ENCODE measurements at regions not wholly inside any gene's neighbourhood (a gene's known extent, or its start where the extent isn't known, plus 50 kb on each side); places are given as distances from the start of the nearest gene placed in this dataset.
A peak's percentile ranks its signal among the peaks of the same experiment; 100 is the strongest.
"Not testable (repeated sequence)": the region's sequence is repeated elsewhere in the genome, so short reads cannot be mapped to it uniquely, and the experiment has no call there.

DNA sequence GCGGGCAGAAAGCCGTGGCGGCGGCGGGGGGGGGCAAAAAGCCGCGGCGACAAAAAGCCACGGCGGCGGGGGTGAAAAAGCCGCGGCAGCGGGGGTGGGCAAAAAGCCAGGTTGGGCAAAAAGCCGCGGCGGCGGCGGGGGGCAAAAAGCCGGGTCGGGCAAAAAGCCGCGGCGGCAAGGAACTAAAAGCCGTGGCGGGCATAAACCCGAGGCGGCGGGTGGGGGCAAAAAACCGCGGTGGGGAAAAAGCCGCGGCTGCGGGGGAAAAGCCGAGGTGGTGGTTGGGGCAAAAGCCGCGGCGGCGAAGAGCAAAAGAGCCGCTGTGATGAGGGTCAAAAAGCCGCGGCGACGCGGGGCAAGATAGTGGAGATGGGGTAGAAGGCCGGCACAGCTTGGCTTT lies 1834.2 kb downstream of the FOXD4L5 start:
- H3K27ac ChIP-seq; H3K27me3 ChIP-seq; DNase-seq (ENCODE audit: low spot score); H3K4me1 ChIP-seq; H3K9me3 ChIP-seq; H3K36me3 ChIP-seq: not testable (repeated sequence)
- H3K4me3 ChIP-seq, result peak overlapping the region; percentile 29 to 50

DNA sequence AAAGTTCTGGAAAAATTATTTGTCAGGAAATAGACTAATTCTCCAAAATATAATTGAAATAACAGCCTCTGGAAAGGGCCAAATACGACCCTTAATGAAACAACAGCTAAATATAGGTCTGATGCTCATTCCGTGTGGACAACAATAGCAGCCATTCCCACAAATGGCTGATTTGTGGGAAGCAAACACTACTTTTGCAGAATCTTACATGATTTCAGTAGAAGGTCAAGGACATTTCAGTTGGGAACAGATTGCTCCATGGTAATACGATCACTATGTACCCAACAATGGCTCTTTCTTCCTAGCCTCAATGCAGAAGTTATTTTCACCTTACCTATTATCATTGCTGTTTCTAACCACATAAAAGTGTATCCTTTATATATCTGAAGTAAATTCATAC lies 1859.9 kb downstream of the FOXD4L5 start:
- H3K27me3 ChIP-seq; H3K36me3 ChIP-seq; H3K4me1 ChIP-seq; DNase-seq (ENCODE audit: low spot score); H3K27ac ChIP-seq; H3K9me3 ChIP-seq; H3K4me3 ChIP-seq: not testable (repeated sequence)

DNA sequence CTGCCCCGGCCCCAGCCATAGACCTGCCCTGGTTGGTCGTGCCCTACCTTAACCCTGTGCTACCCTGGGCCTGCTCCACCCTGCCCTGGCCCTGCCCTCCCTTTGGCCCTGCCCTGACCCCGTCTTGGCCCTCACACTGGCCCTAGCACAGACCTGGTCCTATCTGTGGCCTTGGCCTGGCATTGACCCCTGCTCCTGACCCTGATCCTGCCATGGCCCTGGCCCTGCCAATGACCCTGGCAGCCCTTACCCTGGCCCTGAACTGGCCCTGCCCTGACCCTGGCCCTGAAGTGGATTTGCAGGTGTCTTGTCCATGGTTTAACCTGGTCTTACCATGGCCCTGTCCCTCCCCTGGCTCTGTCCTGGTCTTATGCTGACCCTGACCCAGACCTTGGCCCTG lies 1894.1 kb downstream of the FOXD4L5 start:
- H3K27ac ChIP-seq; H3K36me3 ChIP-seq; DNase-seq (ENCODE audit: low spot score); H3K27me3 ChIP-seq; H3K4me1 ChIP-seq; H3K9me3 ChIP-seq; H3K4me3 ChIP-seq: not testable (repeated sequence)

DNA sequence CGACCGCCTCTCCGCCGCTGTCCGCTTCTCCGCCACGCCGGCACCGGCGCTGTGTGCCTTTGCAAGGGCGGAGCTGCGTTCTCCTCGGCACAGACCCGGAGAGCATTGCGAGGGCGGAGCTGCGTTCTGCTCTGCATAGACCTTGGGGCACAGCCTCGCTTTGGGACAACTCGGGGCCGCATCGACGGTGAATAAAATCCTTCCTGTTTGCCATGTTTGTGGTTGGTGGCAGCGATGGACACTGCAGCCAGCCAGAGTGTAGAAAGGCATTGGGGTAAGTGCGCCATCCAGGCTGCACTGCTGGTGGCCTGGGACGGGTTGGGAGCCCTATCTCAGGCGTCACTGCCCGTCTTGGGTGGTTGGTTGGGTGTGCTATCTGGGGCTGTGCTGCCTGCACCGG lies 1899.5 kb downstream of the FOXD4L5 start:
- H3K27me3 ChIP-seq; DNase-seq (ENCODE audit: low spot score); H3K36me3 ChIP-seq; H3K4me1 ChIP-seq; H3K9me3 ChIP-seq: not testable (repeated sequence)
- Histone ChIP-seq H3K4me3 (peak overlapping the region; percentile 26 to 33), H3K27ac (peak overlapping the region in 1 of 2 donors; percentile 48)

DNA sequence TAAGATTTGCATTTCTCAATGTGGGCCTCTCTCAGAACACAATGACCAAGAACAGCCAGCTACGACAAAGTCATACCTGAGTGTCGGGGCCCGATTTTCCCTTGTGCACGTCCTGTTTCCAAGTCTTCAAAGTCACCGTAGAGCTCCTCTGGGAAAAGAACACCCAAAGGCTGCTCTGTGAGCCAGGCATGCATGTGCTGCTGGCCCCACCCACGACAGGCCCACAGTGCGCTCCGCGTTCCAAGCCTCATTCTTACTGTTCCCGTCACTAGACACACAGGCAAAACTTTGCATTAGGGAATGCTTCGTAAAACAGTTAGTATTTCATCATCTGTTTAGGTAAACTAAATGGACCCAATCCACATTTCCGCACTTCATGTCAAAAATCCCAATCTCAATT lies 1905.1 kb downstream of the FOXD4L5 start:
- H3K36me3 ChIP-seq; H3K9me3 ChIP-seq; H3K4me1 ChIP-seq; DNase-seq (ENCODE audit: low spot score); H3K4me3 ChIP-seq; H3K27me3 ChIP-seq; H3K27ac ChIP-seq: not testable (repeated sequence)

DNA sequence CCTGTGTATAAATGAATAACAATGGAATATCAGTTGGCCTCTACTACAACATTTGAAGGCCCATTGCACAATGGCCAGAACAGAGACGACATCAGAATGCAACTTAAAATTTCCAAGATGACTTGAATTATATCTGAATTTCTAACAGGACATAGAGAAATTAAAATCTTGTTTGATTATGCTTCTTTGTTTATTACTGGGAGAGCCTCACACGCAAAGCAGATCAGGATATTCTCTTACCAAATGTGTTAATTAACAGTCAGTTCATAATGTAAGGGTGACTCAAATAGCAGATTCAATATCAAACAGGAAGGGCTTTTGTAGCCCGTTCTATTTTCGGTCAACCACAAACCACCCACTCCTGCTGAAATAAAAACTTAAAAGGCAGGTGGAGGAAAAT lies 1930.8 kb downstream of the FOXD4L5 start:
- H3K27ac ChIP-seq; H3K4me3 ChIP-seq; H3K9me3 ChIP-seq; DNase-seq (ENCODE audit: low spot score); H3K27me3 ChIP-seq; H3K4me1 ChIP-seq; H3K36me3 ChIP-seq: not testable (repeated sequence)

DNA sequence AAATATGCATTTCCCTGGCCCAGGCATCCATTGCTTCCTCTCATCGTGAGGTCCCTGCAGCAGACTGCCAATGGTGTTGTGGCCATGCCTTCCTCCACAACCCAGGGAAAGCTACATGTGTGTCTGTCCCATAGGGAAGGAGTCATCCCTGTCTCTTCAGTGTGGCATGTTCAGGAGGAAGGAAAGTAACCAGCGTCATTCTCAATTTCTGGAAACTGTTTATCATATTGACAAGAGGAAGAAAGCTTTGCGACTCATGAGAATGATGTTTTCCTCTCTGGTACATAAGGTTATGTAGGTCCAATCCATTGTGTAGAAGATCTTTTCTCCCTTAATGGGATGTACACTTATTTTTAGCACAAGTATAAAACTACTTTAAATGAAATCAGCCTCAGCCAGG lies 1937.7 kb downstream of the FOXD4L5 start:
- not testable (repeated sequence) for DNase-seq (ENCODE audit: low spot score); H3K27me3 ChIP-seq; H3K4me1 ChIP-seq; H3K36me3 ChIP-seq; H3K9me3 ChIP-seq; H3K4me3 ChIP-seq
- peak overlapping the region in 1 of 2 donors; percentile 19 for H3K27ac ChIP-seq

DNA sequence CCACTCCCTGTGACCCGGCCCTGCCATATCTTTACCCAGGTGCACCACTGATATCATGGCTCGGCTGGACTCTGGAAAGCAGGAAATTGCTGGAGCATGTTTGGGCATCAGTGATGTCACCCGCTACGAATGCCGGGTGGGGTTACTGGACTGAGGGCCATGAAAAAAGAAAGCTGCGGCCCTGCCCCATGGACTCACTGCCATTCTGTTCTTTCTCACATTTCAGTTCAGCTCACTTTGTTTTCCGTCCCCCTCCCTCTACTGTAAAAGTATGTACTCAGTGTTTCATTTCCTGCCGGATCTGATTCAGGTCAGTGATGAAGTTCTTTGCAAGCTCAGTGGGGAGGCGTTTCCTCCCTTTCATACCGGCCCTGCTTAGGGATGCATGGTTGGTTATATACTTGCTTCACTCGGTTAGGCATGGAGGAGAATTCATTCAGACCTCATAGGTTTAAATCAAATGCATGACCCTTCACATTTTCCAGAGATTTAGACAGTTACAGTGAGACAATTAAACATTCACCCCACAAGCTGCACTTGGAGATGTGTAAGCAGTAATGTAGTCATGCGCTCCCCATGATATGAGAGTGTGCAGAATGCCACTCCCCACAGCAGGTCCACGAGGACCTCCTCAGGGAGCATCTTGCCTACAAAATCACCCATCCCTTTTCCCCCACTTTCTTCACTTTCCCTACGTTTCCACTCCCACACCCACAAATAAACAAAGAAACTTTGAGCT lies 1938.5 kb downstream of the FOXD4L5 start:
- not testable (repeated sequence) for H3K4me3 ChIP-seq, H3K36me3 ChIP-seq, H3K4me1 ChIP-seq, H3K27me3 ChIP-seq, H3K9me3 ChIP-seq
- DNase-seq (ENCODE audit: low spot score), result peak; percentile 73
- H3K27ac ChIP-seq, result peak overlapping the region; percentile 39 to 48

DNA sequence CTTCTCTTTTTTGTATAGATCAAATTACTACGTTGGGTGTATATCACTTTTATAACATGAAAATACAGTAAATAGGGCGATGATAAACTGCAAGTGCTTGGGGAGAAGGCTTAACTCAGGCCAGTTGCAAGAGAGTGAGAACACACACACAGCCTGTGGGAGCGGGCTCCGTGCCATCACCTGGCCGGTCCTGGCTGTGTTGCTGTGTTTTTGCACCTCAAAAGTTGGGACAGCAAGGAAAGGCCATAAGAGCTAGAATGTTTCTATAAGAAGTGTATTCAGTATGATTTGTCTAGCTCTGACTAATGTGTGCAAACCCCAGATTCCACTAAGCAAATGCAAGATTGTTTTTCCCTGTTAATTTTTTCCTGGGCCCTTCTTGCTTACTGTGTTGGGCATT lies 1940.6 kb downstream of the FOXD4L5 start:
- H3K9me3 ChIP-seq; H3K27ac ChIP-seq; H3K36me3 ChIP-seq; H3K4me1 ChIP-seq; DNase-seq (ENCODE audit: low spot score); H3K27me3 ChIP-seq; H3K4me3 ChIP-seq: not testable (repeated sequence)

DNA sequence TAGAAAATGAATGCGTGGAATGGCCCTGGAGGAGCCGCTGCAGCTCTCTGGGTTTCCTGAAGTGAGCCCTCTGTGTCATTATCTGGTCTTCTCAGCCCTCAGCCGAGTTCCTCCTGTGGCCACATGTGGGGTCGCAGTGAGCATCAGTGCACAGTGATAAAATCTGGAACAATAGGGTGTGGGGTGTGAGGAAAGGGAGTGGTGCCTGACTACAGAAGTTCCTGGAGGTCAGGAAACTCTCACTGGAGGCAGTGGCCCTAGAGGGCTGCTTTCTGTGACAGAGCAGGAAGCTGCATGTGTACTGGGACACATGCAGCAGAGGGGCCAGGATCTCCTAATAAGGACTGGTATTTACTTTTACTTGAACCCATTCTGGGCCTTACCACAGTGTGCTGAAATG lies 1942.5 kb downstream of the FOXD4L5 start:
- not testable (repeated sequence) for H3K27ac ChIP-seq; H3K9me3 ChIP-seq; H3K4me1 ChIP-seq; H3K27me3 ChIP-seq; H3K36me3 ChIP-seq; H3K4me3 ChIP-seq; DNase-seq (ENCODE audit: low spot score)

DNA sequence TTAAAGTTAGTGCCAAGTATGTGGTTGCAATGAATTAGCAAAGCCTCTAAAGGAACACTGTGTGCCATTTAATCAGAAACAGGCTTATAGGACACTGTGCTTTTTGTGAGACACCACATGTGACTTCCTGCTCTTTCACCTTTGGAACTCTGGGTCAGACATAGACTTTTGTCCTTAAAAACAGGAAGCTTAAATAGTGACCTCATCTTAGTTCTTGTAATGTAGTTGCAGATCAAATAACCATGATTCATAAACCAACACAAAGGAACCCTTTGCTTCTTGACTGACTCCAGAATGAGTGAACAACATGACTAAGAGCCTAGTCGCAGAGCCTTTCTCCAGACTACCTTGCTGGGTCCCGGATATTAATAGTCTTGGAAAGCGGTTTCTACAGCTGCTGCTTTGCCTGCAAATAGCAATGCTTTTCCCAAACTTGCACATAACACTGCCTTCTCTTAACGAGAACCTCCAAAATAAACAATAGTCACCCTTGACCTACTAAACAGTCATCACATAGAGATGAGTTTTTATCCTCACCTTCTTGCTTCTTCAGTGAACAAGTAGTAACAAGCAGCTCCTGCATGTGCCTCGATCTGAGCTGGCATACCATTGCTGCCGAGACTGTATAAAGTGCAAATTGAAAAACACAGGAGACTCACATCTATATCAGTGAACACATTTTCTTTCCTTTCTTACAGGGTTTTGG lies 1947.0 kb downstream of the FOXD4L5 start:
- not testable (repeated sequence) for H3K27me3 ChIP-seq; H3K9me3 ChIP-seq; H3K4me3 ChIP-seq; H3K4me1 ChIP-seq; H3K36me3 ChIP-seq; DNase-seq (ENCODE audit: low spot score)
- H3K27ac ChIP-seq, result peak overlapping the region; percentile 73 to 81

DNA sequence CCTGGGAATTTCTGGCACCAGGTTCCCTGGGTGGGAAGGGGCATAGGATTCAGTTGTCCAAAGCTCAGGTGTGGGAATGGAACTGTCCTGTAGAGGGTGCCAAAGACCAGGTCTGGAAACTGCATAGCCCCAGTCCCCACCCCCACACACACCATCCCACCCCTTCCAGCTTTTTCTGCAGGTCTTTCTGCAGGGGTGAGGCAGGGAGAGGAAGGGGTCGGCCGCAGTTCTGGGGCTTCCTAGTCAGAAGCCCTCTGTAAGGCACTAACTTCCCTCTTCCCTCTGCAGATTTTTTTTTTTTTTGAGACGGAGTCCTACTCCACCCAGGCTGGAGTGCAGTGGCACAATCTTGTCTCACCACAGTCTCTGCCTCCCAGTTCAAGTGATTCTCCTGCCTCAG lies 1949.7 kb downstream of the FOXD4L5 start:
- H3K36me3 ChIP-seq, H3K27ac ChIP-seq, H3K4me3 ChIP-seq, H3K4me1 ChIP-seq, H3K27me3 ChIP-seq, H3K9me3 ChIP-seq: not testable (repeated sequence)
- DNase-seq (ENCODE audit: low spot score), result peak; percentile 42

DNA sequence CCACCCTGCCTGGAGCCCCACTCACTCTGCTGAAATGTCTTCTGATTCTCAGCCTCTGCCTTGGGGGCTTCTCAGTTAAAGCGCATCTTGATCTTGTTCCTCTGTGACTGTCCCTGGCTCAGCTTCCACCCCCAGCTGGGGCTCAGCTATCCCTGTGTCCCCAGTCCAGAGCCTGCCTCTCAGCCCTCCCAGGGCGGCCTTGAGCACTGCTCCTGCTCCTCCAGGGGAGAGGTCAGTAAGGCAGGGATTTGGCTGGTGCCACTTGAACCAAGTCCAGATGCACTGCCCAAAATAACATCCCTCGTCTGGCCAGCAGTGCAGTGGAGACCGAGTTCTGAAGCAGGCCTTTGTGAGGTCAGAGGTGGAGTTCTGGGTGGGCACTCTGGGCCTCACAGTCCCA lies 1950.8 kb downstream of the FOXD4L5 start:
- not testable (repeated sequence) for H3K4me3 ChIP-seq, H3K36me3 ChIP-seq, H3K27me3 ChIP-seq, H3K9me3 ChIP-seq, H3K4me1 ChIP-seq
- DNase-seq (ENCODE audit: low spot score), result peak; percentile 61
- H3K27ac ChIP-seq, result peak overlapping the region in 1 of 2 donors; percentile 40

DNA sequence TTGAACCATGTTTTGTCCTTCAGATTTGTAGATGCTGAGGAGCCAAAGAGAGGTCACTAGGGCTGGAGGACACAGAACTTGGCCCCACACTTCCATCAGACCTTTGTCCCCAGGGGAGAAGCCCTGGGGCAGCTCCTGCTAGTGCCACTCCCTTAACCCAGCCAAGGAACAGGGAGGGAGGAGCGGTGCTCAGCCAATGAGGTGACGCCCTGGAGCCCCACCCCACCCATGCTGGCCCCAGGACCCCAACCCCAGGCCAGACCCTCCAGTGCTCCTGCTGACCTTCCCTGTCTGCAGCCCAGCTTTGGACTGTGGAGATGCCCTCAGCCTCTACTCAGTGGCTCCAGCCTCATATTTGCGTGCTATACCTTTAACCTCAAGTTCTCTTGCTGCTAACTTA lies 1951.9 kb downstream of the FOXD4L5 start:
- not testable (repeated sequence) for DNase-seq (ENCODE audit: low spot score); H3K9me3 ChIP-seq; H3K27ac ChIP-seq; H3K36me3 ChIP-seq; H3K27me3 ChIP-seq; H3K4me1 ChIP-seq
- H3K4me3 ChIP-seq, result peak overlapping the region in 1 of 2 donors; percentile 24

DNA sequence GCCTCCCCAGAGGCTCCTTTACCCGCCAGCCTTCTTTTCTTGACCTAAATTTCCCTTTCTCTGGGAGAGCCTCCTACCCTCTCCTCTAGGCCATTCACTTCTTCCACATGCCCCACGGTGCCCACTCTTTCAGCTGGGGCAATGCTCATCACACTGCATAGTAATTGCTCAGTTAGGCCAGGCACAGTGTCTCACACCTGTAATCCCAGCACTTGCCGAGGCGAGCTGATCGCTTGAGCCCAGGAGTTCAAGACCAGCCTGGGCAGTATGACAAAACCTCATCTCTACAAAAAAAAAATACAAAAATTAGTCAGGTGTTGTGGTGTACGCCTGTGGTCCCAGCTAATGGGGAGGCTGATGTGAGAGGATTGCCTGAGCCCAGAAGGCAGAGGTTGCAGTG lies 1956.7 kb downstream of the FOXD4L5 start:
- peak; percentile 52 for DNase-seq (ENCODE audit: low spot score)
- H3K9me3 ChIP-seq, H3K36me3 ChIP-seq, H3K4me1 ChIP-seq, H3K4me3 ChIP-seq, H3K27me3 ChIP-seq, H3K27ac ChIP-seq: not testable (repeated sequence)

Measured in right atrium auricular region (tissue), 2 donors.